Activated CD4-positive, alpha-beta T cell treated with anti-CD3 and anti-CD28 coated beads for 36 hours (primary cell): ENCODE measurements at regions not wholly inside any gene's neighbourhood (a gene's known extent, or its start where the extent isn't known, plus 50 kb on each side); places are given as distances from the start of the nearest gene placed in this dataset.

ENCODE experiments used
- ATAC-seq: fragments of 200-7000 bp; cut with Tn5 transposase; one replicate; pipeline ENCODE4 v1.10.0; 2021; ENCODE audit warnings: mild to moderate bottlenecking, moderate library complexity
- CTCF ChIA-PET: fragments of 350-600 bp; sonication (Branson Sonifier 250); formaldehyde crosslinking; loops from one replicate; lab custom pipeline; 2021; ENCODE audit warnings: antibody characterized with exemption; lab: Charles Lee
- POLR2A ChIA-PET: fragments of 350-600 bp; sonication (Branson Sonifier 250); formaldehyde crosslinking; loops from one replicate; lab custom pipeline; 2021; ENCODE audit warnings: antibody characterized with exemption, inconsistent platforms; lab: Charles Lee
- DNase-seq: peaks from one replicate; pipeline ENCODE4 v3.0.0-alpha.2; 2020
- H3K27ac Mint-ChIP-seq: one replicate; pipeline ENCODE4 v1.8.0; 2021; ENCODE audit warnings: mixed read lengths
- H3K27me3 Mint-ChIP-seq: one replicate; pipeline ENCODE4 v1.8.0; 2021; ENCODE audit warnings: mixed read lengths
- H3K36me3 Mint-ChIP-seq: one replicate; pipeline ENCODE4 v1.8.0; 2021; ENCODE audit warnings: low read depth, mixed read lengths
- H3K4me1 Mint-ChIP-seq: one replicate; pipeline ENCODE4 v1.8.0; 2021; ENCODE audit warnings: mixed read lengths
- H3K4me3 Mint-ChIP-seq: one replicate; pipeline ENCODE4 v1.8.0; 2021; ENCODE audit warnings: mild to moderate bottlenecking, moderate library complexity, mixed read lengths
- H3K9me3 Mint-ChIP-seq: one replicate; pipeline ENCODE4 v1.8.0; 2021; ENCODE audit warnings: low read depth, mixed read lengths
- intact Hi-C, 2 experiments: fragments of 100-400 bp; cut with DNase I in 1 of 2; cut with micrococcal nuclease in 1 of 2; formaldehyde crosslinking; loops; one replicate each; pipeline versions ENCODE4 v1.14.2 to v1.15.1; 2022 to 2024; cut with DNase I, micrococcal nuclease

DNA sequence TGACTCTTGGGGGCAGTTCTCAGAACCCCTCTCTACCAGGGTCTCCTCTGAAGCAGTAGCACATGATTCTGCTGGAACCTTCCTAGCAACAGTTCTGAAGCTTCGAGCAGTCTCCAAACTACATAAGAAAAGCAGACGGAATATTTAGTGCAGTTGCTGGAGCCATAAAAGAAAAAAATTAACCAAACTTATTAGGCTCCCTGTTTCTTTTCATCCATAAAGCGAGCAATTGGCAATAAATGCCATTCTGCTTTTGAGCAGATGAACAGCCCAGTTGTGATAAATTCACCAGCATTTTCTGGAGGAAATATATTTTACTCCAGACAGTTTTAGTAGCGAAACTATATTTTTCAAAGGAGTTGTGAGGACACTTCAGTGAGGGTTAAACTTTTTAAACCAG is 250.1 kb upstream of the BOD1L1 start:
- POLR2A ChIA-PET, result no interaction called here
- DNase-seq (no peak), ATAC-seq (no peak)
- Mint-ChIP-seq H3K4me1 (no peaks in the 10 kb centered on the region), H3K27ac (no peak overlapping the region), H3K9me3 (no peaks in the 10 kb centered on the region), H3K4me3 (no peak overlapping the region), H3K27me3 (peaks cover 4% of the 10 kb centered on the region), H3K36me3 (no peaks in the 10 kb centered on the region)
- intact Hi-C loops, result no loop called here
- CTCF ChIA-PET, result no interaction called here

DNA sequence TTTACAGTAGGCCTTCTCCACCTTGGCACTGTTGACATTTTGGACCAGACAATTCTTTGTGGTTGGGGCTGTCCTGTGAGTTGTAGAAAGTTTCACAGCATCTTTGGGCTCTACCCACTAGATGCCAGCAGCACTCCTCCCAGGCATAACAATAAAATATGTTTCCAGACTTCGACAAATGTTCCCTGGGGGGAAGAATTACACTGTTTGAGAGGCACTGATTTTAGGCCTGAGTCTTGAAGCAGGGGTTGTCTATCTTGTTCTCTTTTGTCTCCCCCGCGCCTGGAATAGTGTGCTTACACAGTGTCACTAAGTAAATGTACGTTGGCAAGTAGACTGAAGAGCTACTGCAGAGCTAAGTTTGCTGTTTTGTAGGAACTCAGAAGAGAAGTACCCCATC is 254.4 kb upstream of the BOD1L1 start:
- ATAC-seq (no peak), DNase-seq (no peak)
- ChIA-PET POLR2A (no interaction called here), CTCF (interaction anchor here (0.6 to 1.1 kb wide), 3 partner anchors 42 to 172 kb away, joined by 3 to 5 read pairs (median 4); no protein-coding TSS in a partner anchor)
- Mint-ChIP-seq H3K27ac (no peak overlapping the region), H3K36me3 (no peaks in the 10 kb centered on the region), H3K27me3 (peaks cover 4% of the 10 kb centered on the region), H3K9me3 (no peaks in the 10 kb centered on the region), H3K4me3 (no peak overlapping the region), H3K4me1 (no peaks in the 10 kb centered on the region)
- intact Hi-C loops, result no loop called here

DNA sequence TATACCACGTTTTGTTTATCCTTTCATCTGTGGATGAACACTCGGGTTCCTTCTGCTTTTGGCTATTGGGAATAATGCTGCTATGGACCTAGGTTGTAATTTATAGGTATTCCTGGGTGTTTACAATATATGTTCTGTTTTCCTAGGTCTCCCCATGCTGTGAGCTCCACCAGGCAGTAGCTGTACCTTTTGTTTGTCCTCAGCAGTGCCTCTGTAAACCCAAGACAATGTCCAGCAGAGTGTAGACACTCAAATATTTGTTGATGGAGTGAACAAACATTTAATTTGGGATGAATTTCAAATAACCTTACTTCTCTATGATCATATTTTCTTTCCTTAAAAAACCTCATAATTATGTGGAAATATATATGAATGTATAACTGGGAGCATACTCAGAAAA is 259.5 kb upstream of the BOD1L1 start:
- no peak for DNase-seq
- ChIA-PET POLR2A (no interaction called here), CTCF (no interaction called here)
- Mint-ChIP-seq H3K27me3 (peaks cover 10% of the 10 kb centered on the region), H3K9me3 (no peaks in the 10 kb centered on the region), H3K36me3 (no peaks in the 10 kb centered on the region), H3K4me1 (peaks cover 11% of the 10 kb centered on the region), H3K27ac (no peak overlapping the region), H3K4me3 (no peak overlapping the region)
- intact Hi-C loops, result no loop called here
- ATAC-seq, result no peak

DNA sequence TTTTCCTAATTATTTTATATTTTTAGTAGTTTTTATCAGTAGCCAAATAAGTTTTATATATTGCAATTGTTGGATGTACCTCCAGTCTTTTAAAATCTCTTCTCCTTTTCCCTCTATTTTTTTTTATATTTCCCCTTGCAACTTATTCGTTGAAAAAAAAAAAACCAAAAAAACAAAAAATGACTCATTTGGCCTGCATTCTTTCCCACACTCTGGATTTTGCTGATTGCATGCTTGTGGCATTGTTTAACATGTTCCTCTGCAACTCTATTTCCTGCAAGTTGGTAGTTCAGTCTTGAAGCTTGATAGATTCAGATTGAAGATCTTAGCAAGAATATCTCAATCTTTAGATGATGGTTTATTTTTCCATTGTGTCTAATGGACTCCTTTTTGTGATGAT is 260.6 kb upstream of the BOD1L1 start:
- POLR2A ChIA-PET, result no interaction called here
- Mint-ChIP-seq H3K9me3 (no peaks in the 10 kb centered on the region), H3K27ac (no peak overlapping the region), H3K4me1 (peaks cover 20% of the 10 kb centered on the region), H3K36me3 (no peaks in the 10 kb centered on the region), H3K27me3 (peaks cover 6% of the 10 kb centered on the region), H3K4me3 (no peak overlapping the region)
- intact Hi-C loops, result no loop called here
- DNase-seq, result no peak
- CTCF ChIA-PET, result interaction anchor here (0.6 to 1.0 kb wide), 2 partner anchors 15 to 260 kb away, joined by 3 read pairs; no protein-coding TSS in a partner anchor
- no peak for ATAC-seq

DNA sequence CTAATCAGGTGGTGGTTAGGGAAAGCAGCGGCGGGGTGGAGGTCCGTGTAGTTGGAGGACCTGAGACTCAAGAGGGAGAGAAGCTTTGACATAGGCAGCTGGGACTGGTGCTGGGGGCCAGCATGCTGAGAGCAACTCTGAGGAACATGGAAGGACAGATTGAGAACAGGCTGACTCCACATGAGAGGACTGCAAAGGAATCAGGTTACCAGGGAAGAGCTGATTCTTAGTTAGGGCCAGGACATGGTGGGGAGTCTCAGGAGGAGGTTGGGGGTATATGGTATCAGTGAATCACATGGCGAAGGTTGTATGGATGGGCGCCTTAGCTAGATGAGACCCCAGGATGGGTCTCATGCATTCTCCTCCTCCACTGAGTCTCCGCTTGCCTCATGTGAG is 264.0 kb upstream of the BOD1L1 start:
- Mint-ChIP-seq H3K36me3 (no peaks in the 10 kb centered on the region), H3K4me1 (peaks cover 20% of the 10 kb centered on the region), H3K4me3 (no peak overlapping the region), H3K27me3 (peaks cover 6% of the 10 kb centered on the region), H3K27ac (peak overlapping the region; percentile 74), H3K9me3 (no peaks in the 10 kb centered on the region)
- no peak for DNase-seq
- ATAC-seq, result no peak
- ChIA-PET POLR2A (interaction anchor here (0.5 kb wide), 1 partner anchor 306 kb away, joined by 3 read pairs; no protein-coding TSS in a partner anchor), CTCF (interaction anchor here (0.5 kb wide), 1 partner anchor 437 kb away, joined by 3 read pairs; no protein-coding TSS in a partner anchor)
- intact Hi-C loops, result loop anchor here (5.0 to 10.0 kb wide), 3 partner anchors 237 to 1111 kb away; partner anchors contain the start of gene CPEB2 (in 1 of the 2)

DNA sequence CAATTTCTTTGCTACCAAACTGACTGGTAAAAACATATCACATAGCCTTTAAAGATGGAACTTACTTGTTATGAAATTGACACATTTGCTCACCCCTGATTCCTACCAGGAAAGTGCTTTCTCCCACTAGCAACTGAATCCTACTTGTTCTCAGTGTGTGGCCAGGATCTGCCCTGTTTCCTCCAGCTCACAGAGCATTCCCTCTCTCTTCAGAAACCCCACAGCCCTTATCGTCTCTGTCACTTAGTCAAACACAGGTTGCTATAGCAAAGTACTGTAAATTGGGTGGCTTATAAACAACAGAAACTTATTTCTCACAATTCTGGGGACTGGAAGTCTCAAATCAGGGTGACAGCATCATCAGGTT is 265.2 kb upstream of the BOD1L1 start:
- ChIA-PET POLR2A (no interaction called here), CTCF (no interaction called here)
- H3K27me3 Mint-ChIP-seq, result peaks cover 6% of the 10 kb centered on the region
- no peak overlapping the region for H3K4me3 Mint-ChIP-seq
- peaks cover 20% of the 10 kb centered on the region for H3K4me1 Mint-ChIP-seq
- ATAC-seq (no peak), DNase-seq (no peak)
- H3K9me3 Mint-ChIP-seq, result no peaks in the 10 kb centered on the region
- intact Hi-C loops, result loop anchor here (1.0 to 10.0 kb wide), 5 partner anchors 15 to 1110 kb away; partner anchors contain the start of gene CPEB2 (in 1 of the 2)
- peak overlapping the region; percentile 88 for H3K27ac Mint-ChIP-seq
- no peaks in the 10 kb centered on the region for H3K36me3 Mint-ChIP-seq

DNA sequence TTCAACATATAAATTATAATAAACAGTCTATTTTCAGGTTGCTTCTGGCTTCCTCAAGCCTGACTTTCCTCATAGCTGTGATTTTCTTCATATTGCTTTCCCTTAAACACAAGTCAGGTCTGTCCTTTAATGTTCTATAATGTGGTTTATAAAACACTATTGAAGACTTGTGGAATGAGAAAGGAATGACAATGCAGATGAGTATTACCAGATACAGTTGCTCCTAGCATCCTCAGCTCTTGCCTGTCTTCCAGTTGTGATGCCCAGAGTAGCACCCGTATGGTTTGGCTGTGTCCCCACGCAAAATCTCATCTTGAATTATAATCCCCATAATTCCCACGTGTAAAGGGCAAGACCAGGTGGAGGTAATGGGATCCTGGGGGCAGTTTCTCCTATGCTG is 265.7 kb upstream of the BOD1L1 start:
- ATAC-seq, result no peak
- Mint-ChIP-seq H3K27ac (no peak overlapping the region), H3K27me3 (peaks cover 5% of the 10 kb centered on the region), H3K9me3 (no peaks in the 10 kb centered on the region), H3K4me3 (no peak overlapping the region), H3K4me1 (peaks cover 20% of the 10 kb centered on the region), H3K36me3 (no peaks in the 10 kb centered on the region)
- CTCF ChIA-PET, result no interaction called here
- DNase-seq, result no peak
- POLR2A ChIA-PET, result no interaction called here
- intact Hi-C loops, result loop anchor here (2.0 to 10.0 kb wide), 4 partner anchors 236 to 1109 kb away; partner anchors contain the start of gene CPEB2 (in 1 of the 2)

DNA sequence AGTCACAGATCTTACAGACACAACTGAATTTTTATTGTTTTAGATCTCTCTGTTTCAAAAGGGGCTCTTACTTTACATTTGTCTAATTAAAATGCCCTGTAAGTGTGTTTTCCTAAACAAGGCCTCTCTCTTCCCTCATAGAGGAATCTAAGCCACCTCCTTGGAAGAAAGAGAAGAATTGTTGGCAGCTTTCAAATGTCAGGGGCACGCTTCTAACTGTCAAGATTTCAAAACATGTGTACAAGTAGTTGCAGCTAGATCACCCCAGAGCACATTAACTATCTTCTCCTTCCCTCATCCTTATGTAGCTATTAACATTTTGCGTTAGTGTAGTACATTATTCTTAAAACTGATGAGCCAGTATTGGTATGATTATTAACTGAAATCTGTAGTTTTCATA is 266.5 kb upstream of the BOD1L1 start:
- DNase-seq (no peak), ATAC-seq (no peak)
- Mint-ChIP-seq H3K36me3 (no peaks in the 10 kb centered on the region), H3K27ac (no peak overlapping the region), H3K4me1 (peaks cover 20% of the 10 kb centered on the region), H3K4me3 (no peak overlapping the region), H3K27me3 (peaks cover 7% of the 10 kb centered on the region), H3K9me3 (no peaks in the 10 kb centered on the region)
- ChIA-PET POLR2A (no interaction called here), CTCF (no interaction called here)
- intact Hi-C loops, result loop anchor here (2.0 to 10.0 kb wide), 4 partner anchors 237 to 1108 kb away; partner anchors contain the start of gene CPEB2 (in 1 of the 2)

DNA sequence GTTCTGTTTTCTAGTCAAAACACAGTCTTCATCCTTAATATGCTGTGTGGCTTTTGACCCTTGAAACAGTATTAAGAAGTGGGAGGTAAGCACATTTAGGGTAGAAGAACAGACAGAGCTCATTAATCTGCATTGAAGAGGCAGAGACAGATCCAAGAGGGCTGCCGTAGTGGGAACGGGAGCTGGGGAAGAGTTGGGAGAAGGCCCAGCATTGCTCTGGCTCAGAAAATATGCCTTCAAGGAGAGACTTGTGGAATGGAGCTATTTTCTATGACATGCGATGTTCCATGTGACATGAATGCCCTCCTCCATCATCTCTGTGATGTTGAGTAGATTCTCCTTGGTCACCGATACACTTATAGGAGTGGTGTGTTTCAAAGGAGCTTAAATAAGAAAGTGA is 273.3 kb upstream of the BOD1L1 start:
- Mint-ChIP-seq H3K4me1 (no peaks in the 10 kb centered on the region), H3K27ac (no peak overlapping the region), H3K4me3 (no peak overlapping the region), H3K9me3 (no peaks in the 10 kb centered on the region), H3K36me3 (no peaks in the 10 kb centered on the region), H3K27me3 (peaks cover 2% of the 10 kb centered on the region)
- ChIA-PET POLR2A (no interaction called here), CTCF (no interaction called here)
- DNase-seq (no peak), ATAC-seq (no peak)
- intact Hi-C loops, result no loop called here

DNA sequence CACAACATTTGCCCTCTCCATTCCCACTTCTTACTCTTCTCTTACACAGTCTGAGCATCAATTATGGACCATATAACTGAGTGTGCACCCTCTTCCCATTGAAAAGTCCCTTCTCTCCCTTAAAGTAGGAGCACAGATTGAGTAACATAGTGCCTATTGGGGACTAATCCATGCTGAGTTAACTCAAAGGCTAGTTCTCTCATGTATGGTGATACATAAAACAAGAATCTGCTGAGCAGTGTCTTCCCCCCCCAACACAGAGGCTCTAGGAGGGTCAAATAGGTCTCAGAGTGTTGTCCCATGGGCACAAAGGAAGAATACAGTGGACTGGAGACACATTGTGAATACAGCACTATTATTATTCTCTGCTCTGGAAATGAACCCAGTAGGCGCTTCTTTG is 274.6 kb upstream of the BOD1L1 start:
- DNase-seq, result no peak
- intact Hi-C loops, result no loop called here

DNA sequence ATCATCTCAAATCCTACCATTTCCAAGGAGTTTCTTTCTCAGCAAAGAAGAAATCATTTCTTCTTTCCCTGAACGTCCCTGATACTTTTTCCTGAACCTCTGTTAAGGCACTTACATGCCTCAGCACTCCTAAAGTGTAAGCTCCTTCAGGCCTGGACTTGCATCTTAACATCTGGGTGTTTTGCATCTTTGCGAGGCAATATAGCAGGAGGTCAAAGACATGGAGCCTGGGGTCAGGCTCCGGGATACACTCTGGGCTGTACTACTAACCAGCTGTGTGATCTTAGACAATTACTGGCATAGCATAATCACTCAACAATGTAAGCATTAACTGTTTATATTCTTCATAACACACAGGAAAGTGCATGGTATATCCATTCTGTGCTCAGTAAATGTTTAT is 275.5 kb upstream of the BOD1L1 start:
- Mint-ChIP-seq H3K4me1 (no peaks in the 10 kb centered on the region), H3K4me3 (no peak overlapping the region), H3K27ac (no peak overlapping the region), H3K27me3 (peaks cover 2% of the 10 kb centered on the region), H3K9me3 (no peaks in the 10 kb centered on the region), H3K36me3 (no peaks in the 10 kb centered on the region)
- intact Hi-C loops, result no loop called here
- ChIA-PET POLR2A (no interaction called here), CTCF (no interaction called here)
- ATAC-seq (no peak), DNase-seq (no peak)

More for the DNA sequence above, 274.6 kb upstream of the BOD1L1 start:
- ChIA-PET CTCF (no interaction called here), POLR2A (no interaction called here)
- no peaks in the 10 kb centered on the region for H3K9me3 Mint-ChIP-seq
- no peak for ATAC-seq
- peaks cover 2% of the 10 kb centered on the region for H3K27me3 Mint-ChIP-seq
- H3K4me1 Mint-ChIP-seq, result no peaks in the 10 kb centered on the region
- no peaks in the 10 kb centered on the region for H3K36me3 Mint-ChIP-seq
- H3K4me3 Mint-ChIP-seq, result no peak overlapping the region
- no peak overlapping the region for H3K27ac Mint-ChIP-seq

DNA sequence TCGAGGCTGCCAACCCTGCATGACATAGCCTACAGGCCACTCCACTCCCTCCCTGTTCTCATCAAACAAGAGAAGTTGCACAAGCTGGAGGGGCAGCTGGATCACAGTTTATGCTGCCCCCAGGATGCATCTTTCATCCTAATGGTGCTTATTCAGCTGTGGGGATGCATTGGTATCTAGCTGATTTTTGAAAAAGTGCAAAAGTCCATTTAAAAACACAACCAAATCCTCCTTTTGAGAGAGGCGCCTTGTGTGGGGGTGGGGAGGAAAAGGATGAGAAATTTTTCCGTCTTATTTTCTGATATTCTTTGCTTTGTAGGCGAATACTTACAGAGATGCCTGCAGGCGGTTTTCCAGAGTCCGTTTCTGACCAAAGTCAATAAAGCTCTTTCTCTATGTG is 276.4 kb upstream of the BOD1L1 start:
- CTCF ChIA-PET, result interaction anchor here (0.9 kb wide), 1 partner anchor 175 kb away, joined by 3 read pairs; no protein-coding TSS in a partner anchor
- no peak overlapping the region for H3K4me3 Mint-ChIP-seq
- H3K27ac Mint-ChIP-seq, result no peak overlapping the region
- H3K36me3 Mint-ChIP-seq, result no peaks in the 10 kb centered on the region
- intact Hi-C loops, result no loop called here
- no peaks in the 10 kb centered on the region for H3K27me3 Mint-ChIP-seq
- DNase-seq, result no peak
- POLR2A ChIA-PET, result no interaction called here
- H3K9me3 Mint-ChIP-seq, result no peaks in the 10 kb centered on the region
- H3K4me1 Mint-ChIP-seq, result no peaks in the 10 kb centered on the region
- ATAC-seq, result no peak
